ENCODE measurements at regions not wholly inside any gene's neighbourhood (a gene's known extent, or its start where the extent isn't known, plus 50 kb on each side); places are given as distances from the start of the nearest gene placed in this dataset.

DNA sequence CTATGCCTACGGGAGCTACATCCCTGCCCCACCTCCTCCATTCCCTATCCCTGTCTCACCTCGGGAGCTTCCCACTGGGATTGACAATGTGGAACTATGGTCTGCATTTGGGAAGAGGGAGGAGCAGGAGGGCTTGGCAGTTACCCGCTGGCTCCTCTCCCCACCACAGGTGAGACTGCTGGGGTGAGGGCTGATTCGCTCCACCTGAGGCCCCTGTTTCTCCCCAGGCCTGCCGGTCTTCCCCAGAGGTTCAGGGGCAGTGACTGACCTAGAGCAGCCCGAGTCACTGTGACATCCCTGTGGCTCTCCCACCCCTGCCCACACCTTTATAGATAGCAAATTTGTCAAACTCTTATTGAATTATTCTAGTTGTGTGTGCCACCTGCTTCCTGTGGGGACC, 252.6 kb downstream of the GLRX3 start:
- H3K4me3 Mint-ChIP-seq = no peak overlapping the region
- H3K27me3 Mint-ChIP-seq = peaks cover 7% of the 10 kb centered on the region
- DNase-seq = no peak
- H3K4me1 Mint-ChIP-seq (ENCODE audit: low read depth) = no peaks in the 10 kb centered on the region
- H3K36me3 Mint-ChIP-seq = no peaks in the 10 kb centered on the region
- CTCF ChIA-PET = no interaction called here
- H3K9me3 Mint-ChIP-seq = peaks cover 20% of the 10 kb centered on the region
- intact Hi-C loops (cut with micrococcal nuclease) = no loop called here
- H3K27ac Mint-ChIP-seq = no peak overlapping the region
- POLR2A ChIA-PET = no interaction called here

DNA sequence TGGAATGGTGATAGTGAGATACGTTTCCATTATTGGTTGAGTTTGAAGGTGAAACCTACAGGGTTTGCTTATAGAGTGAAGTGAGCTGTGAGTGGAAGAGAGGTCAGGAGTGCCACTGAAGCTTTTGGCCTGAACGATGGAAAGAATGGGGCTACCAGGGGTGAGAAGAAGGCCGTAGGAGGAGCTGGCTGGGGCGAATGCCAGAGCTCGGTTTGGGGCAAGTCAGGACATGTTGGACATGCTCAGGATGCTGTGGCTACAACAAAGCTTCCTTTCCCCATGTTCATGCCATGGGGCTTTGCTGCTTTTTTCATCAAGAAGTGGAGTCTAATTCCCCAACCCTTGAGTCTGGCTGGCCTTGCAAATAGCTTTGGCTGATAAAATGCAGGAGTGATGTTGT, 253.7 kb downstream of the GLRX3 start:
- H3K27me3 Mint-ChIP-seq = peaks cover 7% of the 10 kb centered on the region
- H3K36me3 Mint-ChIP-seq = no peaks in the 10 kb centered on the region
- POLR2A ChIA-PET = no interaction called here
- H3K4me1 Mint-ChIP-seq (ENCODE audit: low read depth) = no peaks in the 10 kb centered on the region
- H3K9me3 Mint-ChIP-seq = peaks cover 20% of the 10 kb centered on the region
- DNase-seq = no peak
- CTCF ChIA-PET = no interaction called here
- intact Hi-C loops (cut with micrococcal nuclease) = no loop called here
- no peak overlapping the region for H3K4me3 Mint-ChIP-seq
- H3K27ac Mint-ChIP-seq = no peak overlapping the region

DNA sequence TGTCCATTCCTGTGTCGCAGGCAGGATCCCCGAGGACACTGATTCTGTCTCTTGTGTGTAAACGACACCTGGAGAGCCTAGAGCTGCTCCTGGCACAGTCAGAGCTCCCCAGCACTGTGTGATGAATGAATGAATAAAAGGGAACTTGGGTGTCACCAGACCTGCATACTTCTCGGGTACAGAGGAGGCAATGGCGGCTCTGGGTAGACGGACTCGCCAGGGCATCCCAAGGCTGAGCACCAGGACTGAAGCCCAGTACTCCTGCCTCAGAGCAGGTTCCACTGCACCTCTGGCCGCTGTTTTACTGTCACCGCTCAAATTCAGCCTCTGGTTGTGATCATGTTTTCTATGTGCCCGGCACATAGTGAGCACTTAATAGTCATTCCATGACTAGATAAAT, 255.8 kb downstream of the GLRX3 start:
- Mint-ChIP-seq H3K4me1 (ENCODE audit: low read depth) (no peaks in the 10 kb centered on the region), H3K27ac (no peak overlapping the region), H3K36me3 (peaks cover 3% of the 10 kb centered on the region), H3K27me3 (peaks cover 7% of the 10 kb centered on the region), H3K9me3 (peaks cover 36% of the 10 kb centered on the region), H3K4me3 (no peak overlapping the region)
- ChIA-PET POLR2A (no interaction called here), CTCF (no interaction called here)
- intact Hi-C loops (cut with micrococcal nuclease) = no loop called here
- no peak for DNase-seq

DNA sequence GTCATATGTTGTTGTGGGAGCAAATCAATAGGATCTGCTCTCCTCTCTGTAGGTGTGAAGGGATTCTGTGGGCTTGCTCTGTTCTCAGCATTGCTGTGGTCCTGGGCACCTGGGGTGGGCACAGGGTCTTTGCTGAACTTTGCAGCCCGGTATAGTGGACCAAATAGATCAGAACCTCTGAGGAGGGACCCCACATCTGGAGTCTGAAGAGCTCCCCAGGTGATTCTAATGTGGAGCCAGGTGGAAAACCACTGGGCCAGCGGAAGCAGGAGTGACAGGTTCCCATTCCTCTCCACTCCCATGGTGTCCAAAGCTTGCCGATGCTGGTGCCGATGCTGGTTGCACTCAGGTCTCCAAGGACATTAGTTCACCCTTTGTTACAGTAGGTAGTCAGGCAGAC, 257.2 kb downstream of the GLRX3 start:
- Mint-ChIP-seq H3K36me3 (peaks cover 3% of the 10 kb centered on the region), H3K4me3 (no peak overlapping the region), H3K4me1 (ENCODE audit: low read depth) (no peaks in the 10 kb centered on the region), H3K27ac (no peak overlapping the region), H3K27me3 (peaks cover 7% of the 10 kb centered on the region), H3K9me3 (peaks cover 39% of the 10 kb centered on the region)
- DNase-seq = no peak
- CTCF ChIA-PET = no interaction called here
- POLR2A ChIA-PET = no interaction called here
- intact Hi-C loops (cut with micrococcal nuclease) = no loop called here

DNA sequence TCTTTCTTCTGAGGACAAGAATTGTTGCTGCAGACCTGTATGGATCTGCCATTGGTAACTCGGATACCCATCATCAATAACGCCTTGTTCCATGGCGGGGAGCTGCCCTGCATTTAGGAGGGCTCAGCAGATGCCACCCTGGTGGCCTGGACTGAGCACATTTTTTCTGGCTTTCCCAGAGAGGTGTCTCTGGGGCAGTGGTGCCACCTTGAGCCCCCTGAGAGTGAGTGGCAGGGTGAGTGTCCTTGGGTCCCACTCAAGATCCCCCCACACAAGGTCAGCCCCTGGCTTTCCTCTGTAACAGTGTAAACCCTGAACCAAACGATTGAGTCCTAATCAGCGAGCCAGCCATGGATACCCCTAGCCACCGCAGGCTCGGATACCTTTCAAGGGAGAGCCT, 258.6 kb downstream of the GLRX3 start:
- ChIA-PET POLR2A (no interaction called here), CTCF (no interaction called here)
- intact Hi-C loops (cut with micrococcal nuclease) = no loop called here
- no peak overlapping the region for H3K27ac Mint-ChIP-seq
- peaks cover 41% of the 10 kb centered on the region for H3K9me3 Mint-ChIP-seq
- peaks cover 5% of the 10 kb centered on the region for H3K27me3 Mint-ChIP-seq
- H3K4me3 Mint-ChIP-seq = no peak overlapping the region
- H3K4me1 Mint-ChIP-seq (ENCODE audit: low read depth) = no peaks in the 10 kb centered on the region
- peaks cover 3% of the 10 kb centered on the region for H3K36me3 Mint-ChIP-seq
- DNase-seq = no peak

DNA sequence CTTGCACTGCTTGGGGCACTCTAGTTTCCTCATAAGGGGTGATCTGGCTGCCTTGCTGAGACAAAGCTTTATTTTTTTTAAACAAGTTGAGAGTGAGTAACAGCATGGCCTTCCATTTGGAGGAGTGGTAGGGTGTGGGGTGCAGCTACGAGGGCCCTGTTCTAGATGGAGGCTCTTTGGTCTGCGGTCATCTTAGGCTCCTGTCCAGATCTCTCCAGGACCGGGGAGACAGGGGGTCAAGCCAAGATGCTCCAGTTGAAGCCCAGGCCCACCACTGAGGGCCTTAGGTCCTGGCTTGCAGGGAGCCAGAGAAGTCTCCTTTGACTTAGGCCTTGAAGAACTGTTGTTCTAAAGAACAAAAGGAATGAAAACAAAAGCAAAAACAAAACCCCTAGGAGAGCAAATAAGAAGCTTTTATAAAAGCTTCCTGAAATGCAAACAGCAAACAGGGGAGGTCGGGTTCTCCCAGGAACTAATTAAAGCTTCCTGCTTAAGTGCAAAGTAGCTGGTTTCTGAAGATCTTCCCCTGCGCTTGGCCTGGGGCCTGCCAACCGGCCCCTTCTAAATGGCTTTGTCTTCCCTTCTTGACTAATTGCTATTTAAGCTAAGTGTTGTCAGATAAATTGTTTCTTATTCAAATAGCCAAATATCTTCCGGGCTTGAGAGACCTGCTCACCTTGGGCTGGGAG, 259.2 kb downstream of the GLRX3 start:
- ChIA-PET CTCF (no interaction called here), POLR2A (no interaction called here)
- Mint-ChIP-seq H3K27me3 (peaks cover 5% of the 10 kb centered on the region), H3K27ac (no peak overlapping the region), H3K4me1 (ENCODE audit: low read depth) (no peaks in the 10 kb centered on the region), H3K4me3 (no peak overlapping the region), H3K9me3 (peaks cover 41% of the 10 kb centered on the region), H3K36me3 (peaks cover 3% of the 10 kb centered on the region)
- intact Hi-C loops (cut with micrococcal nuclease) = no loop called here
- DNase-seq = no peak

DNA sequence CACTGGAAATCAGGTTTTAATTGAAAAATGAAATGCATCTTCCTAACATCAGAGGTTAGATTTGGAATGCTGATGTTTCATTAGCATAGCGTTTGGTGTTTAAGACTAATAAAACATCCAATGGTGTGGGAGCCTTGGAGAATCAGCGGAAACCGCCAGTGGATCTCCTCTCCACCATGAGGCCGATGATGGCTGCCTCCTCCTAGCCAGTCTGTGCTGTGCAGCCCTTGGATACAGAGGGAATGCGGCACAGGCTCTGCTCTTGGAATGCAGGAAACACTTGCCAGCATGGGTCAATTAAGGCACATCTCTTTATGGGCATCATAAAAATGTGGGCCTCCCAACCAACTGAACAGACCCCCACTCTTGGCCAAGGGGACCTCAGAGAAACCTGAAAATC, 259.9 kb downstream of the GLRX3 start:
- no peaks in the 10 kb centered on the region for H3K4me1 Mint-ChIP-seq (ENCODE audit: low read depth)
- ChIA-PET POLR2A (no interaction called here), CTCF (no interaction called here)
- peaks cover 41% of the 10 kb centered on the region for H3K9me3 Mint-ChIP-seq
- no peak for DNase-seq
- peaks cover 3% of the 10 kb centered on the region for H3K36me3 Mint-ChIP-seq
- H3K4me3 Mint-ChIP-seq = no peak overlapping the region
- H3K27me3 Mint-ChIP-seq = peaks cover 4% of the 10 kb centered on the region
- intact Hi-C loops (cut with micrococcal nuclease) = no loop called here
- H3K27ac Mint-ChIP-seq = no peak overlapping the region

DNA sequence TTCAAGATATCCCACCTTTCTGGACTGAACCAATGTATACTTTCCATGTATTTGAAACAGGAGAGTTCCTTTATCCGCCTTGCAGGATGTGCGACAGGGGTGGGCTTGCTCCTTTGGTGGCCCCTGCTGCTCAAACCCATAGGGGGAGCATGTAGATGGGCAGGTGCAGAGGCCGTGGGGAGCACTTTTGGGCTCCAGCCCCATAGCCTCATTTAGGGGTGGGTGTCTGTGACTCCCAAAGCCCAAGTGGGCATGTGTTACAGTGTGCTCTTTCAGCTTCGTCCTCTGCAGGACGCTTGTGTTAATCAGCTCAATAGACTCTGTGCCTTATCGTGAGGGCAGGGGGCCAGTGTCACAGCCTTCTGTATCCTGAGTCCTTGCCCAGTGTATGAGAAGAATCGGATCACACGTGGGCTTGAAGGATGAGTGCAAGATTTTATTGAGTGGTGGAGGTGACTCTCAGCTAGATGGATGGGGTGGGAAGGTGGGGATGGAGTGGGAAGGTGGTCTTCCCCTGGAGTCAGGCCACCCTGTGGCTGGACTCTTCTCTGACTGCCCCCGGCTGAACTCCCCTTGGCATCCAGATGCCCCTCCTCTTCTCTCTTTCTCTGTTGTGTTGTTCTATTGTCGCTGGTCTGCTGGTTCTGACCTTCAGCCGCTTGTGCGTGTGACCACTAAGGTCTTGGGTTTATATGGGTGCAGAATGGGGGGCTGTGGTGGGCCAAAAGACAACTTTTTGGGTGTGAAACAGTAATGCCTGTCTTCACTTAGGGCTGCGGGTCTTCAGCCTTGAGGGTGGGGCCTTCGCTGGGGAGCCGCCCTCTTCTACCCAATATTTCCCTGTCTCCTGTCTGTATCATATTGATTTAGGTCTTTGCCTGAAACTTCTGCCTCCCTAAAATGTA, 262.2 kb downstream of the GLRX3 start:
- Mint-ChIP-seq H3K4me1 (ENCODE audit: low read depth) (no peaks in the 10 kb centered on the region), H3K4me3 (no peak overlapping the region), H3K27me3 (peaks cover 4% of the 10 kb centered on the region), H3K27ac (no peak overlapping the region), H3K9me3 (peaks cover 41% of the 10 kb centered on the region), H3K36me3 (peaks cover 3% of the 10 kb centered on the region)
- intact Hi-C loops (cut with micrococcal nuclease) = no loop called here
- no peak for DNase-seq
- ChIA-PET POLR2A (no interaction called here), CTCF (no interaction called here)

DNA sequence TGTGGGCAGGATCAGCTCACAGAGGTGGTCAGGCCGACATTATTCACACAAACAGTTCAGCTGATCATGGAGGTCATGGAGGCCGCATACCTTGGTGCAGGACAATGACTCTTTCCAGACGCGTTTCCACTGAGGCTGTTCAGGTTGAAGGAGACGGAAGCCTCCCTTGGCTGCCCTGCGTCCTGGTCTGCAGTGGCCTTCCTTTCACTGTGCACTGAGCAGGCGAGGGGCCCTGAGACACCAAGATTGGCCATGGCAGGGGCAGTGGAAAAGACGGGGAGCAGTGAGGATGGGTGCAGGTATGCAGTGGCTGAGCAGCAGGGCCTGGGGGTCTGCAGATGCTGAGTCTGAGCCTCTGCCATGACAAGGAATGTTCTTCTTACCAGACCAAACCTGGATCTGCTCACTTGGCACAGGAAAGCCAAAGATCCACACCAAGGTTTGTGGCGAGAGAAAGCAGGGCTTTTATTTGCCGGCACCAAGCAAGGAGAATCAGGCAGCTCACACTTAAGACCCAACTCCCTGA, 263.3 kb downstream of the GLRX3 start:
- CTCF ChIA-PET = no interaction called here
- H3K4me3 Mint-ChIP-seq = no peak overlapping the region
- intact Hi-C loops (cut with micrococcal nuclease) = no loop called here
- H3K27ac Mint-ChIP-seq = no peak overlapping the region
- H3K4me1 Mint-ChIP-seq (ENCODE audit: low read depth) = no peaks in the 10 kb centered on the region
- POLR2A ChIA-PET = no interaction called here
- H3K9me3 Mint-ChIP-seq = peaks cover 32% of the 10 kb centered on the region
- H3K36me3 Mint-ChIP-seq = peaks cover 3% of the 10 kb centered on the region
- DNase-seq = no peak
- peaks cover 4% of the 10 kb centered on the region for H3K27me3 Mint-ChIP-seq

DNA sequence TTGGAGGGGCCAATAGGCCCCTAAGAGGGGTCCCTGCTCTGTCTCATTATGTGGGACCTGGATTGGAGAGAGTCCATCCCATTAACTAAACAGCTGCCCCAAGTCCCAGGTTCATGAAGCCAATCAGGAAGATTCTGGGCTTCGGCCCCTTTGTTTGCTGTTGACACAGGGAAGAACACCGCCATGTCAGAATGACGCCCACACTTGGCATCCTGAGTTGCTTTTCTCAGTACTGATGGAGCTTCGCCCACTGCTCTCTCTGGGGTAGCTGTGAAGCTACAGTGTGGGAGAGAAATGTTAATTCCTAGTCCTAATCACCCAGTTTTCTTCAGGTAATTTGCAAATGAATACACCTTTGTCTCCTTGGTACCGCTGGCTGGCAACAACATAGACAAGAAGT, 264.7 kb downstream of the GLRX3 start:
- peaks cover 3% of the 10 kb centered on the region for H3K36me3 Mint-ChIP-seq
- no peak overlapping the region for H3K4me3 Mint-ChIP-seq
- no peak overlapping the region for H3K27ac Mint-ChIP-seq
- intact Hi-C loops (cut with micrococcal nuclease) = no loop called here
- peaks cover 4% of the 10 kb centered on the region for H3K27me3 Mint-ChIP-seq
- no peaks in the 10 kb centered on the region for H3K4me1 Mint-ChIP-seq (ENCODE audit: low read depth)
- ChIA-PET POLR2A (no interaction called here), CTCF (no interaction called here)
- DNase-seq = no peak
- H3K9me3 Mint-ChIP-seq = peaks cover 19% of the 10 kb centered on the region

DNA sequence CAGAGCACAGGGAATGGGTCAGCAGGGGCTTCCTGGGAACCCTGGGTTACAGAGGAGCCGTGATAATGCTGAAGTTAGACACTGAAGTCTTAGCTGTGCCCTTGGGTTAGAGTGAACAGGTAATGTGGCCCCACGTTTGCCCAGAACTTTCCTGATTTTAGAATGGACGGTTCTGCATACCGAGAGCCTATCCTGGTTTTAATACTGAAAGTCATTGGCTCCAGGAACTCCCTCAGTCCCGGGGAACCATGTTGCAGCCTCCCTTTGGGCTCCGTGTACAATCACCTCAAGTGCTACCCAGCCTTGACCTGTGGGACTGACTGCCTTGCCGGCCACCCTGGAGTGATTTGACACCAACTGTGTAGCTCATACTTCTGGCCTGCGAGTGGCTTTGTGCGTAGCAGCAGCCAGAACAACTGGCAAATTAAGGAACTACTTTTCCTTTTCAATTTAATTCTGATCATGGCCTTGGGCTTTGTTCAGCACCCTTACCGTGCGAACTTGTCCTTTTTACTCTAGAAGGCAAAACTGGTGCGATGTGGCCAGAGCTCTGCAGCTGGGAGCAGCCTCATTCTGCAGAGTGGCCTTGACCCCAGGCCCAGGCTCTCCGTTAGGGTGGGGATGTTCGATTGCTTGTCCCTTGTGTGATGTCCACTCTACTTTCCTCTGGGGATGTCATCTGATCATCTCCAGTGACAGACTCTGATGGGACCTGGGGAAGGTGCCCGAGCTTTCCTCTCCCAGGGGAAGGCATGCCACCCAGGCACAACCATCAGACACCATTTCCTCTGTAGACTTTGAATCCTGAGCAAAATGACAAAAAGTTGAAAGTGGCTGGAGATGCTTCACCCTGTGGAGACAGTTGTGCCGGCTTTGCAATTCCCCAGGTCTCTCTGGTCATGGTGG, 265.9 kb downstream of the GLRX3 start:
- Mint-ChIP-seq H3K27me3 (peaks cover 4% of the 10 kb centered on the region), H3K4me3 (no peak overlapping the region), H3K27ac (no peak overlapping the region), H3K9me3 (peaks cover 8% of the 10 kb centered on the region), H3K4me1 (ENCODE audit: low read depth) (no peaks in the 10 kb centered on the region), H3K36me3 (no peaks in the 10 kb centered on the region)
- intact Hi-C loops (cut with micrococcal nuclease) = no loop called here
- no peak for DNase-seq
- POLR2A ChIA-PET = no interaction called here
- CTCF ChIA-PET = no interaction called here
